NCI-H2029 (cell line): ENCODE measurements at regions not wholly inside any gene's neighbourhood (a gene's known extent, or its start where the extent isn't known, plus 50 kb on each side); places are given as distances from the start of the nearest gene placed in this dataset.

ENCODE experiments used
- DNase-seq: peaks from one replicate; lab custom pipeline; 2025; lab: John Stamatoyannopoulos, UW

- no peak for DNase-seq
These were observed 327.4 kb downstream of the CTTN start for GRCh38 chr11:70725739-70726138.

- no peak for DNase-seq
These were observed 328.7 kb downstream of the CTTN start for GRCh38 chr11:70727021-70727420.

GRCh38 chr11:70727899-70728620 lies 329.7 kb downstream of the CTTN start:
- no peak for DNase-seq

DNA sequence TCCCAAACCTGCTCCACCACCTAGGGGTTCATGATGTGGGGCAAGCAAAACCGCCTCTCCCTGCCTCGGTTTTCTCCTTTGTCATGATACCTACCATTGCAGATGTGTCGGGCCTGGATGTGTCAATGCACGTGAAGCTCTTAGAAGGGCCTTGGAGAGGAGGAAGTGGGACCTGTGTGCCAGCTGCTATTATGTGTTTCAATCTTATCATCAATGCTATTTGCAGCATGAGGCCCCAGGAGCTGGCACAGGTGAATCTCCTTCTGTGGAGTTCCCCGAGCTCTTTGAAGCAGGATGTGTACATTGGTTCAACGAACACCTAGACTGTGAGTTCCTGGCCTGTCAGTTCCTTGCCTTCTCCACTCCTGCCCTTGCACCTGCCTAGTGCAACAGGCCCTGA lies 331.6 kb downstream of the CTTN start:
- peak; percentile 15 for DNase-seq

GRCh38 chr11:70730411-70730810 lies 332.1 kb downstream of the CTTN start:
- no peak for DNase-seq

DNA sequence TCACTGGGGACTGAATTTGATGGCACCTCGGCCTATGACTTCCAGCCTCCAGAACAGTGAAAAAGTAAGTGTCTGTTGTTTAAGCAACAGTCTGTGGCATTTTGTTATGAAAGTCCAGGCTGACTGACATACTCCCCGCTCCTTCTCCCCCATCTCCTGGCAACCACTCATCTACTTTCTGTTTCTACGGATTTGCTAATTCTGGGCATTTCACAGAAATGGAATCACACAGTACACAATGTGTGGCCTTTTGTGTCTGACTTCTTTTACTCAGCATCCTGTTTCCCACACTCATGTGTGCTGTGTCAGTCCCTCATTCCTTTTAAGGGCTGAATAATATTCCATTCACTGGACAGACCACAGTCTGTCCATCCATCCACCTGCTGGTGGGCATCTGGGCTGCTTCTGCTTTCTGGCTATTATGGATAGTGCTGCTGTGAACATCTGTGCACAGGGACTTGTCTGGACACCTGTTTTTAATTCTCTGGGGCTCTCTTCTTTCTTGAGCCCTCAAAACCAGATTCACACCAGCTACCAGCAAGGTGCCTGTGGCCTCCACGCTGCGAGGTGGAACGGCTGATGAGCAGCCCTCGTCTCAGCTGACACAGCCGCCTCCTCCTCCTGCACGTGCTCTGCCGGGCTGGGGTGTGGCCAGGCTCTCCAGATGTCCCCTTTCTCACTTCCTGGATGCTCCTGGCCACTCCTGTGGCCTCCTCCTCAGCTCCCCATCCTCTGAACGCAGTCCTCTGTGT lies 333.1 kb downstream of the CTTN start:
- DNase-seq = no peak

- DNase-seq = no peak
These were observed 333.9 kb downstream of the CTTN start for GRCh38 chr11:70732023-70732880.

DNA sequence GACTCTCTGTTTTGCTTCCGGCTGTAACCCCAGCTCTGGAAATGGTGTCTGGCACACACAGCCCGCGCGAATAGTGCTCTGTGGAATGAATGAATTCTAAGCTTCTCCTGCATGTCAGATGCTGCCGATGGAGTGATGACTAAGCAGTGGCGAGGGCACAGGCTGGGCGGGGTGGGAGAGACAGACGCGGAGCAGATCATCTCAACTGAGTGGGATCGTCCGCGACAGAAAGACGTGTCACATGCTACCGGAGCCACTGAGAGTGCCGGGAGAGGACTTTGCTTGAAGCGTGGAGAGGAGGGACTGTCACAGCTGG lies 334.5 kb downstream of the CTTN start:
- DNase-seq = no peak

- DNase-seq = no peak
These were observed 335.3 kb downstream of the CTTN start for GRCh38 chr11:70733327-70734325.

GRCh38 chr11:70734379-70734778 lies 336.1 kb downstream of the CTTN start:
- no peak for DNase-seq

DNA sequence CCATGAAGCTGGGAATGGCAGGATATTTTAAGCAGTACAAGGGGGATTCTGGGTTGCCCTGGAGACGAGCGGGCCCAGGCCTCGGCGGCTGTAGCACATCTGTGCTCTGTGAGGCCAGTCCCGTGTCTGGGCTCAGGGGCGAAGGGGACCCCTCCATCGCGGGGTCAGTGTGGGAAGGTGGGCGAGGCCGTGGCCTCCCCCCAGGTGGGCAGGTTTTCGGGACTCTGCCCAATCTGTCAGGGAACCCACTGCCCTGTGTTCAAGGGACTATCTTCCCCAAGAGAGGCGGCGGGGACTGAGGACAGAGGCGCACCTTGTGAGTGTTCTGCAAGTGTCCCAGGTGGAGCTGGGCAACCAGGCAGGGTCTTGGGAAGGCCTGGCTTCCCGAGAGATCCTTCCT lies 336.6 kb downstream of the CTTN start:
- no peak for DNase-seq

- no peak for DNase-seq
These were observed 337.6 kb downstream of the CTTN start for GRCh38 chr11:70735976-70736375.

GRCh38 chr11:70736461-70736860 lies 338.1 kb downstream of the CTTN start:
- DNase-seq = no peak

DNA sequence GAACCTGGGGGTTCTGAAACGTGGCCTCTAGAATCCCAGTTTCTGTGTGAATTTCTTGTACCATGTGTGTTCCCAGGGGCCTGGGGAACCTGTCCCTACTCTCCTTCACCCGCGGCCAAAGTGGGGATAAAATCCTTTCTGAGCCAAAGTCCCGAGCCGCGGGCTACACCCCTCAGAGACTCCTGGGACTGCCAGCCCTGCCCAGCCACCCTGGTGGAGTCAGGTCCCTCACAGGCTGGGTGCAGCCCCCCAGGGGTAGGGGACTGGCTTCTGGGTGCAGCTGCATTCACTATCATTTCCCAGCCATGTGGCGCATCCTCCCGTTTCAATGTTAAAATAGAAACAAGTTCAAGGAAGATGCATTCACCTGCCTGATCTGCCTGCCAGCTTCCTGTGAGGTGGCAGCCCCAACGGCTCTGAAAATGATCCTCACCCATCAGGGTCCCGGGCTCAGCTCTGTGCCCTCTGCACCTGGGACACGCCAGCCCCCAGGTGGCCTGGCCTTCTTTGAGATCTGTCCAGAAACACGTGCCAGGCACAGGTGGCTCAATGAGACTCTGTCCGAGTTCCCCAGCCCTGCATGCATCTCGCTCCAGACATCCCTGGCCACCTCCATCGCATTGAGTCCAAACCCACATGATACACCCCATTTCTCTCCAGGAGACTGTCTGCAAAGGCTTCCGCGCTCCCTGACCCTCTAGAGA lies 338.8 kb downstream of the CTTN start:
- DNase-seq = no peak

DNA sequence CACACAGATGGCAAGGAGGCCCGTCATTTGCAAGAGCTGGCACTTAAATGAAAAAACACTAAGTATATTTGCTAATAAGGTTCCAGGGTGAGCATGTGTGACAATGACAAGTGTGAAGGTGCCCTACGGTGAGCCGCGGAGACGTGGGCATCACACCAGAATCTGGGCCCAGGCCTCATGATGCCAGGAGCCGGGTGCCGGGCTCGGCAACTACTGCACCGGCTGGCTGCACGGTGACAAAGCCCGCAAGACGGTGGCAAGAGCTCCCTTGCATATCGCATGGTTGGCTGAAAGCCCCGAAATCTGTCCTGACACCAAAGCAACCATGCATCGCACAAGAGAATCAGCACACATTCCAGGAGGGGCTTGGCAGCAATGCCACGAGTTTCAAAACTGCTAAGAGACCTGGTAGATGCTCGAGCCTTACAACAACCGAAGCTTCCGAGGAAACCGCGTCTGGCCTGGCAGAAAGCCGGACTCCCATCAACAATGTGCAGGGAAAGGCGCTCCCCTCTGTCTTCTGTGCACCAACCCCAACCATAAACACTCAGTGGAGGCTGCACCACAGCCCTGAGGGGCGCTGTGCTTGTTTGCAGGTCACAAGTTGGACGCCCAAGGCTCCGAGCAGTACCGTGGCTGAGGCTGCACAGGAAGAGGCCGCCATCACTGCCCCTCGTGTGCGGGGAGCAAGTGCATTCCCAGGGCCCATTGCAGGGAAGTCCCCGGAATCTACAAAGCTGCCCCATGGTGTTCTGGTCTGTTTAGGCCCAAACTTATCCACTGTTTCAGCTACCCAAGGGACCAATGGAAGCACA lies 339.7 kb downstream of the CTTN start:
- DNase-seq = no peak

DNA sequence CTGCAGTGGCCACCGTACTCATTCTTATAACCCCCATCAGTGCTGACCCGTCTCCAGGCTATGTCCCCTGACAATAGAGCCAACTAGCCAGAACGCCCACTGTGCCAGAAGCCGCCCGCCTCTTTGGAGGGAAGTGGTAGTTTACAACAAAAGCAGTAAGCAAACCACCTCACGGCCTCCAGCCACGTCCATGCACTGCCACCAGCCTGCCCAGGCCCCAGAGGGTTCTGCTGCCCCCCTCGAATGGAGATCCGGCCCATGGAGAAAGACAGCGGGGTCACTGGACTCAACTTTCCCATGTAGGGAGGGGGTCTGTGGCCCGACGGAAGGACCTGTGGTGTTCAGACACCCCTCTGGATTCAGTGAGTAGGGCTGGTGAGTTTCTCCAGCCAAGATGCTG lies 340.3 kb downstream of the CTTN start:
- DNase-seq = no peak

DNA sequence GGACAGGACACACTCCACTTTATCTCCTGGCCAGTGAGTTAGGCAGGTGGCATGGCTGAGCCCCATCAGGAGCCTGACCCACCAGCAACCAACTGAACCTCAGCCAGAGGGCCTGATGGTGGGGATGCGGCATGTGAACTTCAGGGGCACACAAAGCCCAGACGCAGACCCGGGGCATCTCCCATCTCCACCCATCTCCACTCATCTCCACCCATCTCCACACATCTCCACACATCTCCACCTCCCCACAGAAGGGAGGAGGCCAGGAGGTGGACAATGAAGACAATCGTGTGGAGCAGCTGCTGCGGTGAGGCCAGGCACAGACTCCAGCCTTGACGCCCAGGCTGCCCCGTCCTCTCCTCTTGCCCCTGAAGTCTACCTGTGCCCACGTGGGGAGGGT lies 340.8 kb downstream of the CTTN start:
- DNase-seq = no peak

- no peak for DNase-seq
These were observed 341.6 kb downstream of the CTTN start for GRCh38 chr11:70739811-70740487.

DNA sequence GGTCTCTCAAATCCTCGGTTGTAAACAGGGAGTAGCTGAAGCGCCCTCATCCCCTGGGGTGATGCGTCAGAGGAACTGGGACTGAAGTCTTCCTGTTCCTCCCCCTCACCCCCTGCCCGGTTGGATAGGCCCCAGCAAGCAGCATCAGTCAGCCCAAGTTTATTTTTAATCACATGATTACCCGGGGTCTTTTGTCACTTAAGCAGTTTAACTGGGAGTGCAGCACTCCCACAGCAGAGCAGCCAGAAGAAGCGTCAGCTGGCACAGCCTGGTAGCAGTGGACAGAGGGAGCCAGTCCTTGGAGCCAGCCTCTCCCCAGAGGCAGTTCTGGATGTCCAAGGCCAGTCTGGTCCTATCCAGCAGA lies 342.1 kb downstream of the CTTN start:
- no peak for DNase-seq

DNA sequence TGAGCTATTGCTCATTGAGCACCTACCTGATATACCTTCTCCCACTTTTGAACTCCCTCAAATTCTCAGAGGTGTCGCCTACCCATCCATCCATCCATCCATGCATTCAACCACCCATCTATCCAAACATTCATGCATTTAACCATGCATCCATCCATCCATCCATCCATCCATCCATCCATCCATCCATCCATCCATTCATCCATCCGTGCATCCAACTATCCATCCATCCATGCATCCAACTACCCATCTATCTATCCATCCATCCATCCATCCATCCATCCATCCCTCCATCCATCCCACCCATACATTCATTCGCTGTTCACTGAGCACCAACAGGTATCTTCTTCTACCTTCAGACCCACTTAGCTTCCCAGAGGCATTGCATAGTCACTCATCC lies 342.8 kb downstream of the CTTN start:
- no peak for DNase-seq
